NCI-H2196 treated with DMSO at 0.1 percent for 48 hours (cell line): ENCODE measurements at regions not wholly inside any gene's neighbourhood (a gene's known extent, or its start where the extent isn't known, plus 50 kb on each side); places are given as distances from the start of the nearest gene placed in this dataset.
"Not testable (repeated sequence)": the region's sequence is repeated elsewhere in the genome, so short reads cannot be mapped to it uniquely, and the experiment has no call there.

Source experiments
- DNase-seq: peaks from one replicate; lab custom pipeline; 2025; ENCODE audit not compliant: unreplicated experiment; lab: John Stamatoyannopoulos, UW

DNA sequence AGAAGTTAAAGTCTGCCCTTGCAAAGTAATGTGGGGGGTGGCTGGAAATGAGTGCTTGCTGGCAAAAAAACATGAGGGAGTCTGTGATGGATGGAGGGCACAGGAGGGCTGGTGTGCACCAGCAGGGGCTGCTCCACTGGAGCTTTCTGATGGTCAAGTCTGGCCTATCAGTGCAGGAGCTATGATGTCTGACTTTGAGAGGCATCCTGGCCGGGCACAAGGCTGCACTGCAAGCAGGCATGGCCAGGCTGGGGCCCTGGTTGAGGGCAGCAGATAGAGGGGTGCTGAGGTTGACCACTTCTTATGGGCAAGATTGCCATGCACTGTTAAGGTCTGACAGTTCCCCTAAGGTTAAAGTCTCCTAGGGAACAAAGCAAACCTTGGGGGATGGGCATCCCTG is 1140.2 kb downstream of the FAM133A start:
- DNase-seq: no peak

DNA sequence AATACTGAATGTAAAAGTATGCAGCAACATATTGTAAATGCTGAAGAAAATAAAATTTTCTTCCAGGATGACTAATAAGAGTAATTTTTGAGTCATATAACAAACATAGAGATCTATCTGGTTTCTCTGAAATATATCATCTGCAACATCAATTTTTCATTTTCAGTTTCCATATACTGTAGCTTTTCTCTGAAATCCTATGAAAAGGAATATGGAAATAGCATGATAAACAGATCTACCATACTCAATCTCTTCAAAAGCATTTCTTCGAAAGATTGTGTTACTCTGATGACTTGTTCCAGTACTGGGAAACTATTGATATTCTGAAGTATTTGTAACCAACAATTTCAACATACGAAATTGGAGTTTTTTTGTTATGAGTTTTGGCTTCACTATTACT is 1156.7 kb downstream of the FAM133A start:
- DNase-seq: no peak

- DNase-seq: no peak
These were observed 1157.4 kb downstream of the FAM133A start for GRCh38 chrX:94831364-94831763.

DNA sequence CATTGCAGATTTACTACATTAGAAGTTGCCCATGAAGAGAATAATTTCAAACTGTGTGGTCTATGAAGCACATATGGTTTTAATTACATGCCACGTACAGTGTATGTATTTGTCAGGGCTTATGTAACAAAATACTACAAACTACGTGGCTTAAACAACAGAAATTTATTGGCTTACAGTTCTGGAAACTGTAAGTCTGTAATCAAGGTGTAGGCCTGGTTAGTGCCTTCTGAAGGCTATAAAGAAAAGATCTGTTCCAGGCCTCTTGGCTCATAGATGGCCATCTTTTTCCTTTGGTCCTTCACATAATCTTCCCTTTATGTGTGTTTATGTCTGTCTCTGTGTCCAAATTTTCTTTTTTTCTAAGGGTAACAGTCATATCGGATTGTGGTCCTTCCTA is 1160.2 kb downstream of the FAM133A start:
- no peak for DNase-seq

DNA sequence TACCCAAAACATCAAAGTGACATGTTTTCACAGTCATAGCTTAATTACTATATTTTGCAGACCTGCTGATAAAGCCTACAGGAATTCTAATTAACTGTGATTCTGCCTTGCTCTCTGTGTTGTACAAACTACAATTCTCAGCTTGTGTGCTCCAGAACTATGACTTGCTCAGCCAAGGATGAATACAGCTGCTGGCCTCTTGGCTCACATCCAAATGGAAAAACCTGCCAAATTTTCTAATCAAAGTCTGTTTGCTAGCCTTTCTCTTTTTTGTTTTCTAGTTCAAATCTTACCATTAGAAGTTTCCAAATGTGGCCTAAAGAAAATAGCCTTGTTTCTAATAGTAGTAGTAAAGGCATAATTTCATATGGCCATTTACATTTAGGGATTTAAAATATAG is 1176.8 kb downstream of the FAM133A start:
- DNase-seq: no peak

- DNase-seq: no peak
These were observed 1180.2 kb downstream of the FAM133A start for GRCh38 chrX:94854251-94854650.

GRCh38 chrX:94862470-94862869 is 1188.5 kb downstream of the FAM133A start:
- DNase-seq: not testable (repeated sequence)

DNA sequence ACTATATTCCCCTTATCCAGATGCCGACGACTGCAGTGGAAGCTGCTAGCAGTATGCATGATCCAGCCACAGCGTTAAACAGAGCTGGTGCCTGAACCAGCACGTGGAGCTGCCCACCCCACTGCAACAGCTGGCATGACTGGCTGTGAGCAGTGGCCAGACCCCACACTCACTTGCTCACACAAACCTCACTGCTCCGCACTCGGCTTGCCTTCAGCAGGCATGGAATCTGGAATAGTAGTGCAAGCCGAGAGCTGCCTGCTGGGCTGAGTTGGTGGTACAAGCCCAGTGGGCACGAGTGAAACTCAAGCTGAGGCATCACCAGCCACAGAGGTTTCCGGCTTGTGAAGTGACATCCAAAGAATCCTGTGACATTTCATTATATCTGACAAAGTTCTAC is 1197.6 kb downstream of the FAM133A start:
- DNase-seq: no peak

GRCh38 chrX:94901849-94902248 is 1227.8 kb downstream of the FAM133A start:
- no peak for DNase-seq

DNA sequence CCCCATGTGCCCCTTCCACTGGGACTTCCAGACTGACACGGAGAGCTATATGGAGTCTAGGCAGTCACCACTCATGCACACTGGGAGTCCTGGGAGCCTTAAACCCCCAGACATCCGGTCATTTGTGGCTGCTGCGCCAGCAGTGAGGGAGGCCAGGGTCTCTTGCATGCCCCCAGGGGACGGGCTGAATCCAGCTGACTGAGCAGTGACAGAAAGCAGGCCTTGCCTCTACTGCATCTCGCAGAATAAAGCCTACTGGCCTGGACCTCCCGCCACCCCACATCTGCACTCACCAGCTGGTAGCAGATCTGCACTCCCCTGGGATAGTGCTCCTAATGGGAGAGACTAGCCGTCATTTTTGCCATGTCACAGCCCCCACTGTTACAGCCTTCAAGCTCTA is 1234.2 kb downstream of the FAM133A start:
- DNase-seq: no peak

GRCh38 chrX:94908648-94909047 is 1234.6 kb downstream of the FAM133A start:
- DNase-seq: no peak

DNA sequence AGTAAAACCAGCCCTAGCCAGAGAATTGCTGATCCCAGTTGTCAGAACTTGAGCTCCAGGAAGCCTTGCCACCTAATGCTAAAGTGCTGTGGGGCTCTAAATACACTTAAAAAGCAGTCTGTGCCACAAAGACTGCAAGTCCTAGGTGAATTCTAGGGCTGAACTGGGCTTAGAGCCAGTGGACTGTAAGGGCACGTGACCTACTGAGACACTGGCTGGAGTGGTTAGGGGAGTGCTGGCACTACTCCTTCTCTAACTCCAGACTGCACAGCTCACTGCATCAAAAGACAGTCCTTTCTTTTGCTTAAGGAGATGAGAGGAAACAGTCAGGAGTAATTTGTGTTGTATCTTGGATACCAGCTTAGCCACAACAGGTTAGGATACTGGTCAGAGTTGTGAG is 1240.2 kb downstream of the FAM133A start:
- DNase-seq: no peak

DNA sequence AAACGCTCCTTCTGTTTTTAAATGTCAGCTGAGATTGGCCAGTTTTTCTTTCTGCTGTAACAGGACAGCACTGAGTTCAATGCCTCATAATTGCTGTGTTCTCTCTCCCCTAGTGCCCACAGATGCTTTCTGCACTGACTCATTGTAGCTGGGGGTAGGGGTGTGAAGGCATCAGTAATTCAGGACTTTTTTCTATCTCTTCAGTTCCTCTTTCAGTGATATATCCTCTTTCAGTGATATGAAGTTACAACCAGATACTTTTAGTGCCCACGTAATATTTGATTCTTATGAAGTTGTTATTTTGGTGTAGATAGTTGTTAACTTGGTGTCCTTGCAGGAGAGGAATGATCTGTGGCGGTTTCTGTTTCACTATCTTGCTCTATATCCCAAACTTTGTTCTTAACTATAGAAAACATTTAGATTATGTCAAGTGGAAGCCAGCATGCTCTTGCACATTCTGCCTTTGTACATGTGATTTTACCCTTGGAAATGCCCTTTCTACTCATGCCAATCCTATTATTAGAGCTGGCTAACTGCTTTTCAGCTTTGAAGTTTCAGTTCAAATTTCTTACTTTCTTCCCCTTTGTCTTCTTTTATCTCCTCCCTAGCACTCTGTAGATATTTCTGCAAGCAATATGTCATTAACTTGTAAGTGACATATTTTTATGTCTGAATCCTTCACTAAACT is 1258.4 kb downstream of the FAM133A start:
- DNase-seq: no peak

- DNase-seq: no peak
These were observed 1262.7 kb downstream of the FAM133A start for GRCh38 chrX:94936722-94937121.

DNA sequence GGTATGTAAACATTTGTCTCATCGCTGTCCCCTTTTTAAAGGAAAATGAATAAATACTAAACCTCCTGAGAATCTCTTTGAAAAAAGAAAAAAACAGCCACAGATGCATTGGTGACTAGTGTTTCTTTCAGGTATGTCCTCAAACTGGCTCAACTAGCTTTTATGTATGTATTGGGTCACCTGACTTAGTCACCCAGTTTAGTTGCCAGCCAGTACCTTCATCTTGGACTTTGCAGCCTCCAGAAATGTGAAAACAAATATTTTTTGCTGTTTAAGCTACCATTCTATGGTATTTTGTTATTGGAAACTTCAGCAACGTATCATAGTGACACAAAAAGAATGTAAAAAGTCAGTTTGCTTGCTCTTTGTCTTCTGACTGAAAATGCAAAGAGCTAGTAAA is 1263.5 kb downstream of the FAM133A start:
- DNase-seq: no peak

GRCh38 chrX:94942603-94943002 is 1268.6 kb downstream of the FAM133A start:
- no peak for DNase-seq

DNA sequence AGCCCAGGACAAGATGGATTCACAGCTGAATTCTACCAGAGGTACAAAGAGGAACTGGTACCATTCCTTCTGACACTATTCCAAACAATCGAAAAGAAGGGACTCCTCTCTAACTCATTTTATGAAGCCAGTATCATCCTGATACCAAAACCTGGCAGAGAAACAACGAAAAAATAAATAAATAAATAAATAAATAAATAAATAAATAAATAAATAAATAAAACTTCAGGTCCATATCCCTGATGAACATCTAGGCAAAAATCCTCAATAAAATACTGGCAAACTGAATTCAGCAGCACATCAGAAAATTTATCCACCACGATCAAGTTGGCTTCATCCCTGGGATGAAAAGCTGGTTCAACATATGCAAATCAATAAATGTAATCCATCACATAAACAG is 1272.1 kb downstream of the FAM133A start:
- not testable (repeated sequence) for DNase-seq

- no peak for DNase-seq
These were observed 1287.7 kb downstream of the FAM133A start for GRCh38 chrX:94961730-94962129.

GRCh38 chrX:94977562-94977961 is 1303.6 kb downstream of the FAM133A start:
- no peak for DNase-seq

- no peak for DNase-seq
These were observed 1304.0 kb downstream of the FAM133A start for GRCh38 chrX:94977986-94978385.
